IMR-90 (cell line): ENCODE measurements at regions not wholly inside any gene's neighbourhood (a gene's known extent, or its start where the extent isn't known, plus 50 kb on each side); places are given as distances from the start of the nearest gene placed in this dataset.

ENCODE experiments used
- ATAC-seq: fragments of 200-7000 bp; cut with Tn5 transposase; 2 replicates; pipeline ENCODE4 v1.9.1; 2020; ENCODE audit warnings: low read depth, mild to moderate bottlenecking, moderate library complexity
- BruUV-seq: library from RNA; stranded (reverse); fragments of 400-500 nt; replicated peaks from 2 replicates; lab custom pipeline; 2021; lab: Mats Ljungman, UMichigan
- CTCF ChIA-PET: fragments of 300-600 bp; formaldehyde crosslinking; extraction: SDS; loops from one replicate; lab custom pipeline; 2021; ENCODE audit warnings: antibody characterized with exemption; lab: Yijun Ruan, JAX
- POLR2A ChIA-PET: fragments of 300-600 bp; sonication (Branson Sonifier 250); formaldehyde crosslinking; loops from one replicate; lab custom pipeline; 2022; ENCODE audit warnings: antibody characterized with exemption; ENCODE audit not compliant: unreplicated experiment; lab: Charles Lee
- DNase-seq: peaks from one replicate; pipeline ENCODE4 v3.0.0; 2013
- H2AFZ ChIP-seq: replicated peaks from 2 replicates; pipeline ENCODE3; 2013; ENCODE audit warnings: low read length, mild to moderate bottlenecking; ENCODE audit not compliant: poor library complexity
- H2AK5ac ChIP-seq: 2 replicates; pipeline ENCODE4 v1.6.1; 2013; ENCODE audit warnings: low read depth, low read length, inconsistent platforms
- H2AK9ac ChIP-seq: replicated peaks from 2 replicates; pipeline ENCODE3; 2013; ENCODE audit warnings: mild to moderate bottlenecking, low read depth, low read length, moderate library complexity; ENCODE audit not compliant: poor library complexity
- H2BK120ac ChIP-seq: 2 replicates; pipeline ENCODE4 v1.6.1; 2013; ENCODE audit warnings: low read depth, low read length, inconsistent platforms
- H2BK15ac ChIP-seq: 3 replicates; pipeline ENCODE4 v1.6.1; 2013; ENCODE audit warnings: low read depth, low read length, inconsistent platforms
- H2BK20ac ChIP-seq: 2 replicates; pipeline ENCODE4 v1.6.1; 2013; ENCODE audit warnings: low read depth, mild to moderate bottlenecking, inconsistent platforms, low read length, moderate library complexity
- H2BK5ac ChIP-seq: 2 replicates; pipeline ENCODE4 v1.6.1; 2013; ENCODE audit warnings: mild to moderate bottlenecking, low read depth, low read length, inconsistent platforms; ENCODE audit not compliant: poor library complexity, severe bottlenecking
- H3K14ac ChIP-seq: replicated peaks from 2 replicates; pipeline ENCODE4 v1.6.1; 2013; ENCODE audit warnings: low read depth, low read length, inconsistent platforms
- H3K18ac ChIP-seq: 2 replicates; pipeline ENCODE4 v1.6.1; 2013; ENCODE audit warnings: low read depth, low read length, control low read depth
- H3K23ac ChIP-seq: 2 replicates; pipeline ENCODE4 v1.6.1; 2013; ENCODE audit warnings: low read depth, low read length, inconsistent platforms
- H3K27ac ChIP-seq: 2 replicates; pipeline ENCODE4 v1.5.1; 2013; ENCODE audit warnings: mild to moderate bottlenecking, control low read depth, low read length; ENCODE audit not compliant: insufficient read depth
- H3K27me3 ChIP-seq: 2 replicates; pipeline ENCODE4 v1.6.1; 2013; ENCODE audit warnings: low read length; ENCODE audit not compliant: control insufficient read depth, insufficient read depth
- H3K36me3 ChIP-seq: 2 replicates; pipeline ENCODE4 v1.6.1; 2013; ENCODE audit warnings: low read length, mixed read lengths; ENCODE audit not compliant: control insufficient read depth, insufficient read depth
- H3K4ac ChIP-seq: 2 replicates; pipeline ENCODE4 v1.6.1; 2013; ENCODE audit warnings: low read depth, low read length, inconsistent platforms
- H3K4me1 ChIP-seq: 2 replicates; pipeline ENCODE4 v1.6.1; 2013; ENCODE audit warnings: low read length, mixed read lengths; ENCODE audit not compliant: control insufficient read depth, insufficient read depth
- H3K4me2 ChIP-seq: 2 replicates; pipeline ENCODE4 v1.6.1; 2013; ENCODE audit warnings: low read depth, mild to moderate bottlenecking, control low read depth, low read length, moderate library complexity
- H3K4me3 ChIP-seq: 2 replicates; pipeline ENCODE4 v1.5.1; 2013; ENCODE audit warnings: low read depth, mild to moderate bottlenecking, control low read depth, low read length, moderate library complexity; ENCODE audit not compliant: insufficient read depth
- H3K56ac ChIP-seq: 2 replicates; pipeline ENCODE4 v1.6.1; 2013; ENCODE audit warnings: low read length, inconsistent platforms; ENCODE audit not compliant: insufficient read depth; ENCODE audit errors: extremely low read depth
- H3K79me1 ChIP-seq, 2 experiments: 2 replicates each; pipeline ENCODE4 v1.6.1; 2013; ENCODE audit warnings: low read length in 2 of 2, inconsistent platforms in 1 of 2, low read depth in 1 of 2
- H3K9ac ChIP-seq: 2 replicates; pipeline ENCODE4 v1.6.1; 2013; ENCODE audit warnings: low read depth, low read length, control low read depth
- H3K9me1 ChIP-seq: 2 replicates; pipeline ENCODE4 v1.6.1; 2013; ENCODE audit warnings: low read length, inconsistent platforms; ENCODE audit not compliant: insufficient read depth
- H3K9me3 ChIP-seq: 2 replicates; pipeline ENCODE4 v1.6.1; 2013; ENCODE audit warnings: low read length; ENCODE audit not compliant: control insufficient read depth, insufficient read depth
- H4K20me1 ChIP-seq: 2 replicates; pipeline ENCODE4 v1.6.1; 2013; ENCODE audit warnings: low read length, inconsistent platforms; ENCODE audit not compliant: insufficient read depth
- H4K5ac ChIP-seq: 2 replicates; pipeline ENCODE4 v1.6.1; 2013; ENCODE audit warnings: mild to moderate bottlenecking, low read depth, low read length, control low read depth
- H4K8ac ChIP-seq, 2 experiments: 2 replicates each; pipeline ENCODE4 v1.6.1; 2013; ENCODE audit warnings: low read depth in 2 of 2, low read length in 2 of 2, control low read depth in 1 of 2, inconsistent platforms in 1 of 2
- H4K91ac ChIP-seq: 2 replicates; pipeline ENCODE4 v1.6.1; 2013; ENCODE audit warnings: low read depth, low read length, inconsistent platforms; ENCODE audit not compliant: insufficient read depth
- BHLHE40 ChIP-seq: fragments of 150-350 bp; IDR thresholded peaks from 2 replicates; pipeline ENCODE4 v1.6.1; 2016; ENCODE audit warnings: mild to moderate bottlenecking, low read depth, low read length
- CEBPB ChIP-seq: IDR thresholded peaks from 2 replicates; pipeline ENCODE4 v1.6.1; 2012; ENCODE audit warnings: low read depth, low read length, improper control_type of control experiment
- CHD1 ChIP-seq: IDR thresholded peaks from 2 replicates; pipeline ENCODE4 v1.6.1; 2012; ENCODE audit warnings: low read depth, low read length, improper control_type of control experiment
- CTCF ChIP-seq: conservative IDR thresholded peaks from 2 replicates; pipeline ENCODE4 v1.5.1; 2012; ENCODE audit warnings: mild to moderate bottlenecking, low read depth, low read length, improper control_type of control experiment
- FOS ChIP-seq: fragments of 150-350 bp; IDR thresholded peaks from 2 replicates; pipeline ENCODE4 v1.6.1; 2016; ENCODE audit warnings: low read depth, low read length
- MAFK ChIP-seq: IDR thresholded peaks from 2 replicates; pipeline ENCODE4 v1.6.1; 2012; ENCODE audit warnings: low read depth, low read length, improper control_type of control experiment
- MAZ ChIP-seq: IDR thresholded peaks from 2 replicates; pipeline ENCODE4 v1.6.1; 2012; ENCODE audit warnings: low read depth, mild to moderate bottlenecking, low read length, improper control_type of control experiment, moderate library complexity, borderline replicate concordance
- MXI1 ChIP-seq: IDR thresholded peaks from 2 replicates; pipeline ENCODE4 v1.6.1; 2012; ENCODE audit warnings: low read depth, mild to moderate bottlenecking, low read length, moderate library complexity, borderline replicate concordance
- NFE2L2 ChIP-seq: fragments of 150-350 bp; IDR thresholded peaks from 2 replicates; pipeline ENCODE4 v1.6.1; 2016; ENCODE audit warnings: low read depth, mild to moderate bottlenecking, low read length
- POLR2A ChIP-seq: IDR thresholded peaks from 2 replicates; pipeline ENCODE4 v1.6.1; 2012; ENCODE audit warnings: mild to moderate bottlenecking, low read depth, low read length
- RAD21 ChIP-seq: IDR thresholded peaks from 2 replicates; pipeline ENCODE4 v1.6.1; 2012; ENCODE audit warnings: low read length, improper control_type of control experiment
- RCOR1 ChIP-seq: IDR thresholded peaks from 2 replicates; pipeline ENCODE4 v1.6.1; 2012; ENCODE audit warnings: mild to moderate bottlenecking, low read length, improper control_type of control experiment; ENCODE audit not compliant: insufficient replicate concordance
- RFX5 ChIP-seq: IDR thresholded peaks from 2 replicates; pipeline ENCODE4 v1.8.0; 2012; ENCODE audit warnings: low read depth, mild to moderate bottlenecking, low read length, moderate library complexity
- SMC3 ChIP-seq: fragments of 150-350 bp; IDR thresholded peaks from 2 replicates; pipeline ENCODE4 v1.6.1; 2016; ENCODE audit warnings: low read depth, mild to moderate bottlenecking, antibody characterized with exemption, low read length, moderate library complexity
- WGBS, 2 experiments: methylation state at CpG; one replicate each; pipeline versions ENCODE4 v1.1.5 to v1.1.7; 2013; ENCODE audit warnings: missing lambda C conversion rate in 2 of 2; ENCODE audit not compliant: insufficient read length in 1 of 2; ENCODE audit errors: extremely low coverage in 2 of 2; 5-methylcytosine and 5-hydroxymethylcytosine counted together
- dilution Hi-C: fragments of 300-500 bp; cut with HindIII; formaldehyde crosslinking; loops from one replicate; pipeline ENCODE4 v1.14.3; 2018; ENCODE audit warnings: low sequenced_read_pairs; ENCODE audit not compliant: unreplicated experiment
- in situ Hi-C: fragments of 300-500 bp; cut with MboI; formaldehyde crosslinking; loops from 3 replicates; pipeline ENCODE4 v1.14.3; 2019; ENCODE audit warnings: low sequenced_read_pairs, inconsistent platforms, mixed read lengths
- intact Hi-C: fragments of 100-400 bp; cut with micrococcal nuclease; formaldehyde crosslinking; loops from 2 replicates; pipeline ENCODE4 v1.10.0; 2022
- TF ChIP-seq, protein P1 (sequence below): fragments of 150-350 bp; IDR thresholded peaks from 2 replicates; pipeline ENCODE4 v1.6.1; 2016; ENCODE audit warnings: low read depth, mild to moderate bottlenecking, low read length, moderate library complexity, borderline replicate concordance
- TF ChIP-seq, protein P2 (sequence below): fragments of 150-350 bp; IDR thresholded peaks from 2 replicates; pipeline ENCODE4 v1.6.1; 2017; ENCODE audit warnings: mild to moderate bottlenecking, antibody characterized with exemption, low read length, low read depth

- Histone ChIP-seq H3K9ac (no peak overlapping the region), H3K9me3 (peaks cover 3% of the 10 kb centered on the region; the same call in 1 of the 2 replicates), H2BK120ac (no peak overlapping the region), H2BK20ac (no peak overlapping the region), H4K91ac (no peak overlapping the region), H3K18ac (no peak overlapping the region), H4K5ac (no peak overlapping the region), H3K56ac (no peak overlapping the region), H3K4ac (no peak overlapping the region), H3K23ac (no peak overlapping the region), H3K14ac (no peak overlapping the region), H4K8ac (no peak overlapping the region), H3K27me3 (no peaks in the 10 kb centered on the region), H3K9me1 (no peaks in the 10 kb centered on the region), H2AK5ac (no peak overlapping the region), H3K79me1 (no peaks in the 10 kb centered on the region), H4K20me1 (no peaks in the 10 kb centered on the region), H3K4me2 (no peak overlapping the region), H2BK5ac (no peak overlapping the region), H3K27ac (no peak overlapping the region), H2AK9ac (no peak overlapping the region), H2BK15ac (no peak overlapping the region), H3K4me1 (no peaks in the 10 kb centered on the region), H2AFZ (no peak overlapping the region), H3K36me3 (no peaks in the 10 kb centered on the region), H3K4me3 (no peak overlapping the region)
- intact Hi-C loops (no loop called here), dilution Hi-C loops (no loop called here), in situ Hi-C loops (no loop called here)
- CTCF ChIA-PET: no interaction called here
- WGBS, 2 experiments: no CpG with 5 or more reads among the region's 3 CpGs
- no TSS peak for BruUV-seq
- DNase-seq: no peak
- no peak for ATAC-seq
- POLR2A ChIA-PET: no interaction called here
- TF ChIP-seq RCOR1: no peak
- TF ChIP-seq MXI1: no peak
- no peak for TF ChIP-seq CEBPB
- TF ChIP-seq POLR2A: no peak
- no peak for TF ChIP-seq NFE2L2
- TF ChIP-seq MAZ: no peak
- no peak for TF ChIP-seq CTCF
- TF ChIP-seq RAD21: no peak
- TF ChIP-seq, protein P1, sequence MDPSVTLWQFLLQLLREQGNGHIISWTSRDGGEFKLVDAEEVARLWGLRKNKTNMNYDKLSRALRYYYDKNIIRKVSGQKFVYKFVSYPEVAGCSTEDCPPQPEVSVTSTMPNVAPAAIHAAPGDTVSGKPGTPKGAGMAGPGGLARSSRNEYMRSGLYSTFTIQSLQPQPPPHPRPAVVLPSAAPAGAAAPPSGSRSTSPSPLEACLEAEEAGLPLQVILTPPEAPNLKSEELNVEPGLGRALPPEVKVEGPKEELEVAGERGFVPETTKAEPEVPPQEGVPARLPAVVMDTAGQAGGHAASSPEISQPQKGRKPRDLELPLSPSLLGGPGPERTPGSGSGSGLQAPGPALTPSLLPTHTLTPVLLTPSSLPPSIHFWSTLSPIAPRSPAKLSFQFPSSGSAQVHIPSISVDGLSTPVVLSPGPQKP: no peak
- TF ChIP-seq, protein P2, sequence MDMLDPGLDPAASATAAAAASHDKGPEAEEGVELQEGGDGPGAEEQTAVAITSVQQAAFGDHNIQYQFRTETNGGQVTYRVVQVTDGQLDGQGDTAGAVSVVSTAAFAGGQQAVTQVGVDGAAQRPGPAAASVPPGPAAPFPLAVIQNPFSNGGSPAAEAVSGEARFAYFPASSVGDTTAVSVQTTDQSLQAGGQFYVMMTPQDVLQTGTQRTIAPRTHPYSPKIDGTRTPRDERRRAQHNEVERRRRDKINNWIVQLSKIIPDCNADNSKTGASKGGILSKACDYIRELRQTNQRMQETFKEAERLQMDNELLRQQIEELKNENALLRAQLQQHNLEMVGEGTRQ: no peak
- TF ChIP-seq SMC3: no peak
- TF ChIP-seq RFX5: no peak
- TF ChIP-seq CHD1: no peak
- no peak for TF ChIP-seq BHLHE40
- no peak for TF ChIP-seq MAFK
- no peak for TF ChIP-seq FOS
These were observed 80.7 kb upstream of the STEAP4 start for GRCh38 chr7:88387368-88387767.
